HAP-1 (cell line): ENCODE measurements at regions not wholly inside any gene's neighbourhood (a gene's known extent, or its start where the extent isn't known, plus 50 kb on each side); places are given as distances from the start of the nearest gene placed in this dataset.
A peak's percentile ranks its signal among the peaks of the same experiment; 100 is the strongest.

Experiments used
- DNase-seq, 2 experiments: peaks; one replicate each; pipeline ENCODE4 v3.0.0-alpha.2; 2016 to 2020; ENCODE audit warnings: low spot score in 2 of 2
- H3K27me3 ChIP-seq: fragments of 250-450 bp; sonication (Bioruptor Pico); 2 replicates; pipeline ENCODE4 v1.5.1; 2020; ENCODE audit warnings: low read depth, mild to moderate bottlenecking, moderate library complexity
- H3K36me3 ChIP-seq: fragments of 250-450 bp; sonication (Bioruptor Pico); replicated peaks from 2 replicates; pipeline ENCODE4 v1.5.1; 2020; ENCODE audit warnings: mild to moderate bottlenecking
- H3K4me1 ChIP-seq: fragments of 250-450 bp; sonication (Bioruptor Pico); 2 replicates; pipeline ENCODE4 v1.5.1; 2020; ENCODE audit warnings: mild to moderate bottlenecking
- H3K4me3 ChIP-seq: fragments of 250-450 bp; sonication (Bioruptor Pico); 2 replicates; pipeline ENCODE4 v1.5.1; 2020; ENCODE audit warnings: mild to moderate bottlenecking, moderate library complexity
- H3K9me3 ChIP-seq: fragments of 250-450 bp; sonication (Bioruptor Pico); 2 replicates; pipeline ENCODE4 v1.5.1; 2020; ENCODE audit warnings: mild to moderate bottlenecking, moderate library complexity
- in situ Hi-C: fragments of 300-500 bp; cut with MboI; formaldehyde crosslinking; loops from 3 replicates; pipeline ENCODE4 v1.14.3; 2020; ENCODE audit warnings: low sequenced_read_pairs, inconsistent platforms, mixed read lengths

DNA sequence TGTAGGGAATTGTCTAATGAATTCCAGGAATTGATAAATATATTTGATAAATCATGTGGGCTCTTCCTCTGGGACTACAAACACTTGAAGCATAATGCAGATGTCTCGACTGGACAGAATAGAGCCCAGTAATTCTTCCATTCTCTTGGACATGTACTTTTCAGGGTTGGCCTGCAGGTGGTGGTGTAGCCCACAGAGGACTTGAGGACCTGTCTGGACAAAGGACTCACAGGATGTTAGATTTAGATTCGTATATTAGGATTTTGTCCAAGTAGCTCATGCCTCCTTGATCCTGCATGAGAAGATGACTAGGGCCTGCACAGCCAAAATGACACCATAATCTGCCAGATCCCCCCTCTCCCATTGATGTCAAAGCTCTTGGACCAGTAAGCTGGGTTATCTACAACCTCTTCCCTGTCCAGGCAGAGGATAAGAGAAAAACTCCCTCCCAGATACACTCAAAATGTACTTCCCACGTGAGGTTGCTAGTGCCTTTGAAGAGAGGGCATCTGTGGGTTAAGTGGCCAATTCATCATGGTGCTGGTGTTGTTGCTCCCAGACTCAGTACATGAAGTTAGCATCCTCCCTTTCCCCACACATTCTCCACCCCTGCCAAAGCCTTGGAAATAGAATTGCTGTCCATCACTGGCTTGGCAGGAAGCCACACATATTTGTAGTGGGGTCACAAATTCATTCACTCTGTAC is 88.6 kb upstream of the ZNF280D start:
- Histone ChIP-seq H3K4me1 (no peaks in the 10 kb centered on the region), H3K9me3 (no peaks in the 10 kb centered on the region), H3K36me3 (no peaks in the 10 kb centered on the region), H3K27me3 (peaks cover 63% of the 10 kb centered on the region), H3K4me3 (no peak overlapping the region)
- DNase-seq = peak; percentile 36 to 72
- in situ Hi-C loops = no loop called here

DNA sequence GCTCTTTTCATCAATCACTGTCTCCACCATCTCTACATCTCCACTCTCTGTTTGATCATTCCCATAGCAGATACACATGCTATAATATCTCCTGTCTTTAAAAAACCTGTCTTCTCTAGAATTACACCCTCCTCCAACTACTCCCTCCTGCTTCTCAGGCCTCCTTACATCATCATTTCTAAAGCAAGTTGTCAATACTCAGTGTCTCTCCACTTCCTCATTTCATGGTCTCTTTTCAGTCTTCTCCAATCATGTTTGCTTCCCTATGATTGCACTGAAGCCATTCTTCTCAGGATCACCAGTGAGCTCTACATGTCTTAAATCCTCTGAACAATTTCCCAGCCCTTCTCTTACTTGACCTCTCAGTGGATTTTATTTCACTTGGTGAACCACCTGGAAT is 87.0 kb upstream of the ZNF280D start:
- Histone ChIP-seq H3K36me3 (no peaks in the 10 kb centered on the region), H3K27me3 (peaks cover 61% of the 10 kb centered on the region), H3K4me3 (no peak overlapping the region), H3K4me1 (peaks cover 5% of the 10 kb centered on the region), H3K9me3 (no peaks in the 10 kb centered on the region)
- in situ Hi-C loops = no loop called here
- DNase-seq = no peak

DNA sequence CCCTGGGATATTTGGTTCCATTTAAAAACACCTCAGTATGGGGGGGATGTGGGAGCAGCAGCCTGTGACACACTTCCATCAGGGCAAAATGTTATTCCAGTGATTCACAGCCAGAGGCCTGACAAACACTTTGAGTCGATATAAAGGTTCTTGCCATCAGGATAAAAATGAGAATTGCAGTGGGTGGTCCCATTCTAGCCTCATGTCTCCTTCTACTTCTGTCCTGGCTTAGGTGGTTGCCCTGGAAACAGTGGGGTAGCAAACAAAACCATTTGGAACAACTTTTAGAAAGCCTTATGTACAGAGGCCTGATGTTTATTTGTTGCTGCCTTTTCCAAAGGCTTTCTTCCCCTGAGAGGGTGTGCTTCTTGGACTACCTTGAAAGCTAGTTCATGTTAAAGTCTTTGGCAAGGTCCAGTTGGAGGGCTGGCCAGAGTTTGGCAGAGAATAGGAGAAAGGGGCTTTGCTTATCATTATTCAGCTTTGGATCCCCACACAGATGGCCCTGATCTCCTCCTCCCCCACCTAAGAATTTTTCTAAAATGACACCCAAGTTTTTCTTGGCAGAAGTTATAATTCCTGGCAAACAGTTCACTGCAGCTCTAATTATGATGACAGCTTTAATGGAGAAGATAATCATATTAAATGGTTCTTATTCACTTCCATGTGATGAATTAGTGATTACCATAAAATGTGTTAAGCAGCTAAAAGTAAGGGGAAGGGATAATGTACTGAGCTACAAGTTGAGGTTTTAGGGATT is 84.2 kb upstream of the ZNF280D start:
- Histone ChIP-seq H3K4me3 (no peak overlapping the region), H3K4me1 (peaks cover 13% of the 10 kb centered on the region), H3K9me3 (no peaks in the 10 kb centered on the region), H3K27me3 (peaks cover 77% of the 10 kb centered on the region), H3K36me3 (no peaks in the 10 kb centered on the region)
- DNase-seq = peak in 1 of 2 experiments; percentile 23
- in situ Hi-C loops = no loop called here

DNA sequence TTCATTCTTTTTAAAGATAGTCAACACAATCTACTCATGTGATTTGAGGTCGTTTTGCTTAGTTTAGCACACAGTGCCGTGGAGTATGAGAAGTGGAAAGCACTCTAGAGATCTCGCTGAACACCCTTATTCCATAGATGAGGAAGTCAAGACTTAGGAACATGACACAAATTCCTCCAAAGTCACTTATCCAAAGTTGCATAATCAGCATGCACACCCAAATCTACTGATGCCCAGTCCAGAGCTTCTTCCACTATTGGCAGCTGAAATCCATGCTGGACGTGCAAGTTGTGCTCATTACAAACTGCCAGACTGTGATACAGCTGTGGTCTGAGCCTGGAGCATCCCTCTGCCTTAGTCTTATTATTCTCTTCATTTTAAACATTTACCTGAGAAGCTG is 83.5 kb upstream of the ZNF280D start:
- no peaks in the 10 kb centered on the region for H3K9me3 ChIP-seq
- no peaks in the 10 kb centered on the region for H3K36me3 ChIP-seq
- no peak overlapping the region for H3K4me3 ChIP-seq
- peaks cover 77% of the 10 kb centered on the region for H3K27me3 ChIP-seq
- no peak for DNase-seq
- in situ Hi-C loops = no loop called here
- peaks cover 13% of the 10 kb centered on the region for H3K4me1 ChIP-seq

DNA sequence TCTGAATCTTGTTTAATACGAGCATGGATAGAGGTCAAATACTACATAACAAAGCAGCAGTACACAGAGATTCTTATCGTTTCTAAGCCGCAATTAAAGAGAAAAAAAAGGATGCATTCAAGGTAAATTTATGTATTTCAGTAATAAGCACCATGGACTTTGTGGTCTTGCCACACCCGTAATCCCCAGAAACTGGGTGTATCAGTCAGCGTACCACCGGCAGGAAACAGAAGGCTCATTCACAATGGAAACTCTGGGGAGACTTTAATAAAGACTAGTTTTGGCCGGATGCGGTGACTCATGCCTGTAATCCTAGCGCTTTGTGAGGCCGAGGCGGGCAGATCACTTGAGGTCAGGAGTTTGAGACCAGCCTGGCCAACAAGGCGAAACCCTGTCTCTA is 81.9 kb upstream of the ZNF280D start:
- H3K9me3 ChIP-seq = no peaks in the 10 kb centered on the region; the same call in 1 of the 2 replicates
- peaks cover 68% of the 10 kb centered on the region for H3K27me3 ChIP-seq
- DNase-seq = peak; percentile 88 to 96
- H3K4me3 ChIP-seq = no peak overlapping the region
- peaks cover 13% of the 10 kb centered on the region for H3K4me1 ChIP-seq
- in situ Hi-C loops = no loop called here
- H3K36me3 ChIP-seq = no peaks in the 10 kb centered on the region

DNA sequence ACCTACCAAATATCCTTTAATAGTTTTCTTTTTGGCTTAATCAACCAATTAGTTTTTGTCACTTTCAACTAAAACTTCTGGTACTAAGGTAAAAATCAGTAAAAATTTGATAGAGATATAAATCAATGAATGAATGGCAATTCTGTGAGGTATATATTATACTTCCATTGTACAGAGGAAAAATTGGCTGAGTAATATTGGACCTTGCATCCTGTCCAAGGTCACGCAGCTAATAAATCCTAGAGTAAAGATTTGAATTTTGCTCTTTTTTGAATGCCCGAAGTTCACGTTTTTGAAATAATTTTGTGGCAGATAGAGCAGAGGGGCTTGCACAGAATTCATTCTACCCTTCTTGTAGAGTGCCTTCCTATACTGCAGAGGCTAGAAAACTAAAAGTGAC is 81.1 kb upstream of the ZNF280D start:
- peaks cover 13% of the 10 kb centered on the region for H3K4me1 ChIP-seq
- no peak for DNase-seq
- peaks cover 63% of the 10 kb centered on the region for H3K27me3 ChIP-seq
- no peaks in the 10 kb centered on the region; the same call in 1 of the 2 replicates for H3K9me3 ChIP-seq
- no peaks in the 10 kb centered on the region for H3K36me3 ChIP-seq
- no peak overlapping the region for H3K4me3 ChIP-seq
- in situ Hi-C loops = no loop called here

DNA sequence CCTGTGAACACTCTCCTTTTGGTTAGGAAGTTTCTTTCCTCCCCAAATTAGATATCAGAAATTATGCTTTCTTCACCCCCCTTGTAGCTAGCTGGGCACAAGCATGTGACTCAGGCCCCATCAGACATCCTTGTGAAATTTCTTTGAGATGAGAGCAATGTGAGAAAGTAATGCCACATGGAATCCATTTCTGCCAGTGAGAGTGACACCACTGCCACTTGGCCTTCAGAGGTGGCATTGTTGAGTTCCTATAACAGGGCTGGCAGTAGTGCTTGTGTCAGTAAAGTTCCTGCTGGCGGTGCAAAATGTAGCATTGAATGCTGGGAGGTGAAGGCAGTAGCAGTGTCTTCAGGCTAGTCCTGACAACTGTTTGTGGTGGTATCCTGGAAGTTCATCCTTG is 80.7 kb upstream of the ZNF280D start:
- H3K36me3 ChIP-seq = no peaks in the 10 kb centered on the region
- no peak overlapping the region for H3K4me3 ChIP-seq
- H3K27me3 ChIP-seq = peaks cover 60% of the 10 kb centered on the region
- in situ Hi-C loops = no loop called here
- H3K4me1 ChIP-seq = peaks cover 13% of the 10 kb centered on the region
- H3K9me3 ChIP-seq = peaks cover 2% of the 10 kb centered on the region
- no peak for DNase-seq

DNA sequence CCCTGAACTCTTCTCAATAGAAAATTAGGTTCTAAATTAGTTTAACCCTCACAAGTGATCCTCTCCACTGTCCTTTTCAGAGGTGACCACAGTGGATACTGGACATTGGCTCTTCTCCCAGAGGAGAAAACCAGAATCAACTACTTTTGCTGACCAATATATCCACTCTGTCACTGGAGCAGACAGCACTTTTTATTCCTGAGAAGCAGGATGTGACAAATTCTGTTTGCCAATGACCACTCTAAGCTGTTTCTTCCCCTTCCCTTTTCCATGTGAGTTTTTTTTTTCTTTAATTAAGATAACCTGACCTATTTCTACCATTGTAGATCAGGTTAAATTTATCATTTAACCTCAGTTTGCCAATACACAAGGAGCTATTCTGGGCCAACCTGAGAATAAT is 79.7 kb upstream of the ZNF280D start:
- in situ Hi-C loops = no loop called here
- peaks cover 12% of the 10 kb centered on the region for H3K9me3 ChIP-seq
- DNase-seq = no peak
- peaks cover 13% of the 10 kb centered on the region for H3K4me1 ChIP-seq
- H3K27me3 ChIP-seq = peaks cover 51% of the 10 kb centered on the region
- H3K36me3 ChIP-seq = no peaks in the 10 kb centered on the region
- no peak overlapping the region for H3K4me3 ChIP-seq

DNA sequence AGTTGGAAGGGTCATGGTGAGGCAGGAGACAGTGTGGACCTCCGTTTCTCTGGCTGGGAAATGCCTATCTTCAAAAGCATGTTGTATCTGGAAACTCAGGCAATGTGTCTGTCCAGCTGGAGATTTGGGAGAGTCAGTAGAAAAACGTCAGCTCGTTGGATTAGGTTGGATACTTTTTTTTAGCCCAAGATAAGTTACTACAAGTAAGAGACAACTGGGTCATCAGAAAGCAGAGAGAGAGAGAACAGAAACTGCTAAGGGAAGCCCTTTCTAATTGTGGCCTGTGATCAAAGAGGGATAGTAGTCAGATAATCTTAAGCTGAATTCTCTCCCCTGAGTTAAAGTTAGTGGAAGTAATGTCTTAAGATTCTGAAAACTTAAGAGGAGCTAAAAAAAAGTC is 78.9 kb upstream of the ZNF280D start:
- H3K4me1 ChIP-seq = peaks cover 13% of the 10 kb centered on the region
- H3K27me3 ChIP-seq = peaks cover 45% of the 10 kb centered on the region
- in situ Hi-C loops = no loop called here
- no peak for DNase-seq
- no peak overlapping the region for H3K4me3 ChIP-seq
- peaks cover 15% of the 10 kb centered on the region for H3K9me3 ChIP-seq
- H3K36me3 ChIP-seq = no peaks in the 10 kb centered on the region

DNA sequence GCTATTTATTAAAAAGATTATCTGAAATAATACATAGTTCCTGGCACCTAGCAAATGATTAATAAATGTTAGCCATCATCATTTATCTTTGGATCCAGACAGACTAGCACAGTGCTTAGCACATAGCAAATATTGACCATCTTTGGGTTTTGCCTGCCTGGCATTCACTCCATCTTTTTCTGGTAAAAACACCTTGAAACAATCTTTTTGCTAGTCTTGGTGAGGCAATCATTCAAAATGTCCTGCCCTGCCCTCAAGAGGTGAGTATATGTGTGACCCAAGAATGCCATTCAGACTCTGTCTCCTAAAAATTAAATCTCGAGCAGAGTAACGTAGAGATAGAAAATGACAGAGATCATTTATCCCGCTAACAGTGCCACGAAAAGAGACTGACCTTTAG is 78.3 kb upstream of the ZNF280D start:
- in situ Hi-C loops = no loop called here
- peaks cover 15% of the 10 kb centered on the region for H3K9me3 ChIP-seq
- DNase-seq = no peak
- H3K4me1 ChIP-seq = peaks cover 13% of the 10 kb centered on the region
- H3K27me3 ChIP-seq = peaks cover 41% of the 10 kb centered on the region
- no peak overlapping the region for H3K4me3 ChIP-seq
- H3K36me3 ChIP-seq = no peaks in the 10 kb centered on the region

DNA sequence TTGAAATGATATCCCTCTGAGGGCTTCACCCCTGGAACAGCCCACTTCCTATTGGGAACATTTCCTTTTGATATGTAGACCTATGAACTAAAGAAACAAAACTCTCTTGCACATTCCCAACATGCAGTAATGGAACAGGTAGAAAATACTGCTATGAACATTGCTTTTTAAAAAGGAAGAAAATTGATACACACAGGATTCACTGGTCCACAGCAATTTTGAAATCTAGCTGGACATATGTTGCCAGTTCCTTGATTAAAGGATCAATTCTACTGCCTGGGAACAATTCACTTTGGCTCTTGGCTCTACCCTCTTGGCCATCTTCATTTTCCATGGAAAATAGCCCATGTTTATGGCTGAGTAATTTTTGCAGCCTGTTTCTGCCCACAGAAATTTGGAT is 74.9 kb upstream of the ZNF280D start:
- DNase-seq = no peak
- in situ Hi-C loops = no loop called here
- Histone ChIP-seq H3K4me1 (no peaks in the 10 kb centered on the region), H3K27me3 (peaks cover 21% of the 10 kb centered on the region), H3K4me3 (no peak overlapping the region), H3K9me3 (peaks cover 15% of the 10 kb centered on the region), H3K36me3 (no peaks in the 10 kb centered on the region)

DNA sequence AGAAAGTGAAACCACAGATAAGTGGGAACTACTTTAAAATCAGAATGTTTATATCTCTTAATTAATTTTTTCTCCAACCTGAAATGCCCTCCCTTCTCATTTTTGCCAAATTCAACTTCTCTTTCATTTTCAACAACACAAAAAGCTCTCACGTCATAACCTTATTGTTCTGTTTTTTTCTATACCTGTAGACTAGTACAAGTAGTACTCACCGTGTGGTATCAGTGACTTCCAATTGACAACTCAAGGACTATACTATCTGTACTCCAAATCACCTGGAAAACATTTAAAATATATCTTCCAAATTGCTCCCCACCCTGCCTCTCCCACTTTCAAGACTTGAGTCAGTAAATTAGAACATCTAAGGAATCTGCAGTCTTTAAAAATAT is 72.8 kb upstream of the ZNF280D start:
- Histone ChIP-seq H3K36me3 (no peaks in the 10 kb centered on the region), H3K4me1 (no peaks in the 10 kb centered on the region), H3K27me3 (peaks cover 5% of the 10 kb centered on the region), H3K9me3 (peaks cover 15% of the 10 kb centered on the region), H3K4me3 (no peak overlapping the region)
- in situ Hi-C loops = no loop called here
- no peak for DNase-seq

DNA sequence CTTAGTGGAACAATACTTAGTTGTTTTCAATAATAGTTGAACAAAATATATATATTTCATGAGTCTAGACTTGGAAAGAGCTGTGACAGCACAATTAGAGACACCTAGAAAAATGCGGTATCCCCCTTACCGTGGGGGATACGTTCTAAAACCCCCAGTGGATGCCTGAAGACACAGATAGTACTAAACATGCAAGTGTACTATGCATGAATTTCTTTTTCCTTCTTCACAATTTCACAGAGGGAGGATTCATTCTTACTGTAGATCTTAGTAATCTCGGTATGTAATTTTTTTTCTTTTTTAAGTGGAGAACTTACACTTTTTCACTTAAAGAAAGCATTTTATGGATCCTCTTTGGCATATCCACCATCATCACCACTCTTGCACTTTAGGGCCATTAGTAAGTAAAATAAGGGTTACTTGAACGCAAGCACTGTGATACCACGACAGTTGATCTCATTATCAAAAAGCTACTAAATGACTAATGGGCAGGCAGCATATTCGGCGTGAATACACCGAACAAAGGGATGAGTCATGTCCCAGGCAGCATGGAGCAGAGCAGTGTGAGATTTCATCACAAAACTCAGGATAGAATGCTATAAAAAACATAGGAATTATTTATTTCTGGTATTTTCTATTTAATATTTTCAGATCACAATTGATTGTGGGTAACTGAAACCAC is 72.3 kb upstream of the ZNF280D start:
- Histone ChIP-seq H3K4me3 (no peak overlapping the region), H3K36me3 (no peaks in the 10 kb centered on the region), H3K9me3 (peaks cover 15% of the 10 kb centered on the region), H3K4me1 (no peaks in the 10 kb centered on the region), H3K27me3 (peaks cover 5% of the 10 kb centered on the region)
- no peak for DNase-seq
- in situ Hi-C loops = no loop called here

DNA sequence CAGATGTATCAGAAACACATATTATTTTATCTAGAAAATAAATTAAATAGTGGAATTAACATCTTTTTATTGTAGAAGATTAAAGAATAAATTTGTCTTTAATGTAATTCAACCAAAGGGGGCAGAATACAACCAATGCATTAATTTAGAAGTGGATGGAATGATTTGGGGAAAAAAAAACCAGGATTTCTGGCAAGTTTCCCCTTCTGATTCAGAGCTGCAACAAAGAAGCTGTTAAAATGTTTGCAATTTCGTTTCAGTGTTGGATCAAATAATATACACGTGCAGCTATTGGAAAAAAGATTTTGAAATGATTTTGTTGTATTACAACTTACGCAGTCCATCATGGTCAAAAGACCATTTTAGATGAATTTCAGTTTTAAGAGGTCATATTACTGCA is 71.6 kb upstream of the ZNF280D start:
- in situ Hi-C loops = no loop called here
- Histone ChIP-seq H3K36me3 (no peaks in the 10 kb centered on the region), H3K27me3 (peaks cover 5% of the 10 kb centered on the region; the same call in 1 of the 2 replicates), H3K9me3 (peaks cover 15% of the 10 kb centered on the region), H3K4me1 (no peaks in the 10 kb centered on the region), H3K4me3 (no peak overlapping the region)
- DNase-seq = no peak
